GM12878 (cell line): ENCODE measurements at regions not wholly inside any gene's neighbourhood (a gene's known extent, or its start where the extent isn't known, plus 50 kb on each side); places are given as distances from the start of the nearest gene placed in this dataset.

ENCODE experiments used
- ATAC-seq: fragments of 200-7000 bp; cut with Tn5 transposase; 3 replicates; pipeline ENCODE4 v1.9.1; 2020; ENCODE audit warnings: mild to moderate bottlenecking, moderate library complexity
- BruUV-seq: library from RNA; stranded (reverse); fragments of 400-500 nt; replicated peaks from 2 replicates; lab custom pipeline; 2021; lab: Mats Ljungman, UMichigan
- CTCF ChIA-PET: fragments of 300-600 bp; sonication (Branson Sonifier 250); formaldehyde crosslinking; extraction: SDS; loops from one replicate; lab custom pipeline; 2021; ENCODE audit warnings: inconsistent platforms; lab: Yijun Ruan, JAX
- POLR2A ChIA-PET: fragments of 350-600 bp; formaldehyde crosslinking; extraction: SDS; loops from one replicate; lab custom pipeline; 2021; ENCODE audit warnings: inconsistent platforms; lab: Charles Lee
- RAD21 ChIA-PET: fragments of 300-600 bp; sonication (Branson Sonifier 250); formaldehyde crosslinking; loops from one replicate; lab custom pipeline; 2023; ENCODE audit warnings: antibody characterized with exemption; ENCODE audit not compliant: unreplicated experiment; lab: Charles Lee
- SMC1A ChIA-PET: fragments of 300-600 bp; sonication (Branson Sonifier 250); formaldehyde crosslinking; loops from one replicate; lab custom pipeline; 2023; ENCODE audit not compliant: unreplicated experiment, uncharacterized antibody; lab: Charles Lee
- DNase-seq: peaks from one replicate; pipeline ENCODE4 v3.0.0-alpha.2; 2011; ENCODE audit warnings: low read depth, low spot score
- FAIRE-seq: peaks from 3 replicates; lab custom pipeline; 2011; peaks lifted over from hg19 to GRCh38; lab: Jason Lieb, UNC
- H2AFZ ChIP-seq: 2 replicates; pipeline ENCODE4 v1.6.0; 2011; ENCODE audit warnings: low read depth, low read length, control low read depth; ENCODE audit not compliant: control insufficient read depth
- H3K27ac ChIP-seq: 2 replicates; pipeline ENCODE4 v1.5.1; 2011; ENCODE audit warnings: control low read depth; ENCODE audit not compliant: control insufficient read depth, insufficient read depth
- H3K27me3 ChIP-seq, 2 experiments: replicated peaks in 1 of 2; 2 replicates each; pipeline versions ENCODE4 v1.6.0 to v1.6.1; 2011; ENCODE audit warnings: low read length in 1 of 2; ENCODE audit not compliant: control insufficient read depth in 2 of 2, insufficient read depth in 2 of 2
- H3K36me3 ChIP-seq, 2 experiments: 2 replicates each; pipeline ENCODE4 v1.5.1; 2011; ENCODE audit warnings: low read length in 1 of 2; ENCODE audit not compliant: control insufficient read depth in 2 of 2, insufficient read depth in 2 of 2
- H3K4me1 ChIP-seq: 2 replicates; pipeline ENCODE4 v1.6.1; 2011; ENCODE audit warnings: mild to moderate bottlenecking, low read length, moderate library complexity, mixed read lengths; ENCODE audit not compliant: control insufficient read depth, insufficient read depth
- H3K4me2 ChIP-seq: 2 replicates; pipeline ENCODE4 v1.6.0; 2011; ENCODE audit warnings: control low read depth; ENCODE audit not compliant: control insufficient read depth, insufficient read depth
- H3K4me3 ChIP-seq: fragments of 200-600 bp; sonication (generic); 2 replicates; pipeline ENCODE4 v1.5.1; 2016
- H3K79me2 ChIP-seq: 2 replicates; pipeline ENCODE4 v1.6.0; 2011; ENCODE audit warnings: low read length; ENCODE audit not compliant: control insufficient read depth, insufficient read depth
- H3K9ac ChIP-seq: 2 replicates; pipeline ENCODE4 v1.8.0; 2011; ENCODE audit warnings: low read length, control low read depth, mixed read lengths; ENCODE audit not compliant: control insufficient read depth, insufficient read depth
- H3K9me3 ChIP-seq: replicated peaks from 3 replicates; pipeline ENCODE4 v1.5.1; 2011; ENCODE audit warnings: mild to moderate bottlenecking, low read length; ENCODE audit not compliant: control insufficient read depth, insufficient read depth
- H4K20me1 ChIP-seq: 2 replicates; pipeline ENCODE4 v1.6.0; 2011; ENCODE audit not compliant: control insufficient read depth, insufficient read depth
- CUX1 ChIP-seq: IDR thresholded peaks from 2 replicates; pipeline ENCODE4 v1.6.1; 2012; ENCODE audit warnings: improper control_type of control experiment, low read depth, low read length; ENCODE audit not compliant: insufficient replicate concordance
- EZH2 ChIP-seq: IDR thresholded peaks from 2 replicates; pipeline ENCODE4 v1.6.1; 2012; ENCODE audit warnings: low read depth, mild to moderate bottlenecking, control low read depth, inconsistent platforms, low read length, borderline replicate concordance; ENCODE audit not compliant: control insufficient read depth
- FOS ChIP-seq: IDR thresholded peaks from 3 replicates; pipeline ENCODE4 v1.6.1; 2011; ENCODE audit warnings: borderline replicate concordance; ENCODE audit not compliant: insufficient read length; ENCODE audit errors: extremely low read depth
- MEF2A ChIP-seq: IDR thresholded peaks from 2 replicates; pipeline ENCODE4 v1.6.1; 2011; ENCODE audit warnings: low read depth, mild to moderate bottlenecking, low read length, moderate library complexity; ENCODE audit not compliant: insufficient read depth
- MEF2B ChIP-seq: fragments of 450-650 bp; IDR thresholded peaks from 2 replicates; pipeline ENCODE4 v1.6.1; 2018; ENCODE audit warnings: mild to moderate bottlenecking, moderate library complexity; ENCODE audit not compliant: partially characterized antibody, poor library complexity, severe bottlenecking
- MTA3 ChIP-seq: IDR thresholded peaks from 2 replicates; pipeline ENCODE4 v1.6.1; 2012; ENCODE audit warnings: low read length, inconsistent platforms, borderline replicate concordance
- POLR2AphosphoS2 ChIP-seq: IDR thresholded peaks from 2 replicates; pipeline ENCODE4 v1.6.1; 2011; ENCODE audit warnings: low read depth, mild to moderate bottlenecking, low read length, improper control_type of control experiment, moderate library complexity
- TARDBP ChIP-seq: IDR thresholded peaks from 2 replicates; pipeline ENCODE4 v1.6.1; 2016; ENCODE audit warnings: borderline replicate concordance
- TBL1XR1 ChIP-seq: IDR thresholded peaks from 2 replicates; pipeline ENCODE4 v1.6.1; 2012; ENCODE audit warnings: low read depth, low read length, improper control_type of control experiment
- WRNIP1 ChIP-seq: IDR thresholded peaks from 2 replicates; pipeline ENCODE4 v1.6.1; 2011; ENCODE audit warnings: low read depth, low read length, improper control_type of control experiment, borderline replicate concordance
- WGBS: methylation state at CpG from one replicate; pipeline ENCODE4 v1.1.6; 2016; ENCODE audit warnings: low lambda C conversion rate; ENCODE audit not compliant: insufficient replicate concordance, insufficient coverage; ENCODE audit errors: missing lambda C conversion rate; 5-methylcytosine and 5-hydroxymethylcytosine counted together
- in situ Hi-C: fragments of 300-500 bp; cut with MboI; formaldehyde crosslinking; loops from 9 replicates; pipeline ENCODE4 v1.14.3; 2018; ENCODE audit warnings: mixed read lengths
- intact Hi-C: fragments of 100-400 bp; cut with micrococcal nuclease; formaldehyde crosslinking; loops from one replicate; pipeline ENCODE4 v1.14.2; 2022; ENCODE audit not compliant: unreplicated experiment
- TF ChIP-seq, protein P1 (sequence below): IDR thresholded peaks from 2 replicates; pipeline ENCODE4 v1.6.1; 2011; ENCODE audit warnings: borderline replicate concordance, low read depth, mild to moderate bottlenecking, moderate library complexity, low read length; ENCODE audit not compliant: insufficient read depth, poor library complexity, severe bottlenecking
- TF ChIP-seq, protein P2 (sequence below): fragments of 150-350 bp; IDR thresholded peaks from 2 replicates; pipeline ENCODE4 v1.6.1; 2014; ENCODE audit warnings: mild to moderate bottlenecking, low read depth, low read length

- no peak for TF ChIP-seq MTA3
- TF ChIP-seq TARDBP = no peak
- TF ChIP-seq TBL1XR1 = no peak
- TF ChIP-seq, all 136 proteins: peak for 0
Measured at GRCh38 chr10:2870654-2871053, 196.7 kb upstream of the PFKP start (continued).

GRCh38 chr10:2867788-2868299 lies 199.5 kb upstream of the PFKP start:
- FAIRE-seq = no peak
- H3K36me3 ChIP-seq = no peaks in the 10 kb centered on the region
- ChIA-PET RAD21 (interaction anchor here (0.5 kb wide), 1 partner anchor 110 kb away, joined by 3 read pairs; no protein-coding TSS in a partner anchor), CTCF (no interaction called here), POLR2A (no interaction called here), SMC1A (no interaction called here)
- no peak overlapping the region for H3K27ac ChIP-seq
- H3K9ac ChIP-seq = no peak overlapping the region
- no peaks in the 10 kb centered on the region for H3K4me1 ChIP-seq
- no peak overlapping the region for H3K4me2 ChIP-seq
- H3K27me3 ChIP-seq = no peaks in the 10 kb centered on the region; a peak in 1 of 4 replicates
- H2AFZ ChIP-seq = no peak overlapping the region
- H3K9me3 ChIP-seq = no peaks in the 10 kb centered on the region
- H4K20me1 ChIP-seq = no peaks in the 10 kb centered on the region
- ATAC-seq = no peak
- no peak for DNase-seq
- in situ Hi-C loops (no loop called here), intact Hi-C loops (no loop called here)
- no TSS peak for BruUV-seq
- TF ChIP-seq, protein P1, sequence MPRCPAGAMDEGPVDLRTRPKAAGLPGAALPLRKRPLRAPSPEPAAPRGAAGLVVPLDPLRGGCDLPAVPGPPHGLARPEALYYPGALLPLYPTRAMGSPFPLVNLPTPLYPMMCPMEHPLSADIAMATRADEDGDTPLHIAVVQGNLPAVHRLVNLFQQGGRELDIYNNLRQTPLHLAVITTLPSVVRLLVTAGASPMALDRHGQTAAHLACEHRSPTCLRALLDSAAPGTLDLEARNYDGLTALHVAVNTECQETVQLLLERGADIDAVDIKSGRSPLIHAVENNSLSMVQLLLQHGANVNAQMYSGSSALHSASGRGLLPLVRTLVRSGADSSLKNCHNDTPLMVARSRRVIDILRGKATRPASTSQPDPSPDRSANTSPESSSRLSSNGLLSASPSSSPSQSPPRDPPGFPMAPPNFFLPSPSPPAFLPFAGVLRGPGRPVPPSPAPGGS = no peak
- TF ChIP-seq WRNIP1 (no peak), POLR2AphosphoS2 (no peak), CUX1 (no peak), MEF2B (no peak), MEF2A (no peak), EZH2 (no peak), FOS (no peak)
- TF ChIP-seq, protein P2, sequence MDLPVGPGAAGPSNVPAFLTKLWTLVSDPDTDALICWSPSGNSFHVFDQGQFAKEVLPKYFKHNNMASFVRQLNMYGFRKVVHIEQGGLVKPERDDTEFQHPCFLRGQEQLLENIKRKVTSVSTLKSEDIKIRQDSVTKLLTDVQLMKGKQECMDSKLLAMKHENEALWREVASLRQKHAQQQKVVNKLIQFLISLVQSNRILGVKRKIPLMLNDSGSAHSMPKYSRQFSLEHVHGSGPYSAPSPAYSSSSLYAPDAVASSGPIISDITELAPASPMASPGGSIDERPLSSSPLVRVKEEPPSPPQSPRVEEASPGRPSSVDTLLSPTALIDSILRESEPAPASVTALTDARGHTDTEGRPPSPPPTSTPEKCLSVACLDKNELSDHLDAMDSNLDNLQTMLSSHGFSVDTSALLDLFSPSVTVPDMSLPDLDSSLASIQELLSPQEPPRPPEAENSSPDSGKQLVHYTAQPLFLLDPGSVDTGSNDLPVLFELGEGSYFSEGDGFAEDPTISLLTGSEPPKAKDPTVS = no peak
- H3K79me2 ChIP-seq = no peaks in the 10 kb centered on the region
- no peak overlapping the region for H3K4me3 ChIP-seq
- 54% methylated on average over 8 of the region's 8 CpGs for WGBS
